Keratinocyte (primary cell): ENCODE measurements at regions not wholly inside any gene's neighbourhood (a gene's known extent, or its start where the extent isn't known, plus 50 kb on each side); places are given as distances from the start of the nearest gene placed in this dataset.
A peak's percentile ranks its signal among the peaks of the same experiment; 100 is the strongest.

ENCODE experiments used
- DNase-seq: peaks from one replicate; pipeline ENCODE4 v3.0.0-alpha.2; 2011; ENCODE audit warnings: low read depth, missing footprints, low spot score
- FAIRE-seq: peaks from 2 replicates; lab custom pipeline; 2011; peaks lifted over from hg19 to GRCh38; lab: Jason Lieb, UNC
- H2AFZ ChIP-seq: 2 replicates; pipeline ENCODE4 v1.6.0; 2012; ENCODE audit warnings: low read length, control low read depth, inconsistent platforms; ENCODE audit not compliant: control insufficient read depth
- H3K27ac ChIP-seq: 2 replicates; pipeline ENCODE4 v1.5.1; 2011; ENCODE audit warnings: low read length; ENCODE audit not compliant: control insufficient read depth, insufficient read depth
- H3K27me3 ChIP-seq: 3 replicates; pipeline ENCODE4 v1.6.0; 2011; ENCODE audit warnings: low read length; ENCODE audit not compliant: control insufficient read depth, insufficient read depth; ENCODE audit errors: extremely low read depth
- H3K36me3 ChIP-seq, 2 experiments: 2 replicates in 1 of 2; 3 replicates in 1 of 2; pipeline ENCODE4 v1.5.1; 2011; ENCODE audit warnings: low read length in 2 of 2, mild to moderate bottlenecking in 1 of 2; ENCODE audit not compliant: control insufficient read depth in 2 of 2, insufficient read depth in 2 of 2; ENCODE audit errors: extremely low read depth in 1 of 2
- H3K4me1 ChIP-seq: 3 replicates; pipeline ENCODE4 v1.5.1; 2011; ENCODE audit warnings: low read length; ENCODE audit not compliant: control insufficient read depth, insufficient read depth; ENCODE audit errors: extremely low read depth
- H3K4me2 ChIP-seq: 3 replicates; pipeline ENCODE4 v1.6.0; 2011; ENCODE audit warnings: low read depth, low read length; ENCODE audit not compliant: control insufficient read depth, insufficient read depth; ENCODE audit errors: extremely low read depth
- H3K4me3 ChIP-seq, 3 experiments: fragments of 200-600 bp in 1 of 3; sonication (generic) in 1 of 3; 2 replicates in 2 of 3; 3 replicates in 1 of 3; pipeline ENCODE4 v1.5.1; 2011 to 2016; ENCODE audit warnings: low read length in 3 of 3, mild to moderate bottlenecking in 3 of 3, control low read depth in 2 of 3, inconsistent platforms in 1 of 3, low read depth in 1 of 3, mixed read lengths in 1 of 3, mixed run types in 1 of 3, moderate library complexity in 1 of 3; ENCODE audit not compliant: control insufficient read depth in 2 of 3, insufficient read depth in 2 of 3; ENCODE audit errors: extremely low read depth in 1 of 3
- H3K79me2 ChIP-seq: 2 replicates; pipeline ENCODE4 v1.6.0; 2012; ENCODE audit warnings: low read length; ENCODE audit not compliant: control insufficient read depth, insufficient read depth
- H3K9ac ChIP-seq: 3 replicates; pipeline ENCODE4 v1.6.0; 2011; ENCODE audit warnings: low read length; ENCODE audit not compliant: control insufficient read depth, insufficient read depth; ENCODE audit errors: extremely low read depth
- H3K9me1 ChIP-seq: 3 replicates; pipeline ENCODE4 v1.6.0; 2011; ENCODE audit warnings: low read length; ENCODE audit not compliant: control insufficient read depth, insufficient read depth; ENCODE audit errors: extremely low read depth
- H3K9me3 ChIP-seq: 2 replicates; pipeline ENCODE4 v1.5.1; 2012; ENCODE audit warnings: low read depth, low read length; ENCODE audit not compliant: control insufficient read depth
- H4K20me1 ChIP-seq: 3 replicates; pipeline ENCODE4 v1.6.0; 2011; ENCODE audit warnings: low read length; ENCODE audit not compliant: control insufficient read depth, insufficient read depth; ENCODE audit errors: extremely low read depth
- CTCF ChIP-seq, 3 experiments: IDR thresholded peaks in 1 of 3; conservative IDR thresholded peaks in 1 of 3; optimal IDR thresholded peaks in 1 of 3; 2 replicates in 2 of 3; 3 replicates in 1 of 3; pipeline versions ENCODE3 to v1.5.1; 2011; ENCODE audit warnings: low read length in 3 of 3, mild to moderate bottlenecking in 3 of 3, moderate library complexity in 2 of 3, control low read depth in 1 of 3, inconsistent platforms in 1 of 3; ENCODE audit not compliant: insufficient read depth in 2 of 3; ENCODE audit errors: extremely low read depth in 1 of 3
- EZH2 ChIP-seq: IDR thresholded peaks from one replicate; pipeline ENCODE4 v1.6.1; 2012; ENCODE audit warnings: inconsistent platforms, mild to moderate bottlenecking, low read length, moderate library complexity
- dilution Hi-C: fragments of 300-500 bp; cut with MboI; formaldehyde crosslinking; loops from one replicate; pipeline ENCODE4 v1.7.0; 2020; ENCODE audit warnings: low sequenced_read_pairs; ENCODE audit not compliant: extremely low pct_ligation_motif_present

DNA sequence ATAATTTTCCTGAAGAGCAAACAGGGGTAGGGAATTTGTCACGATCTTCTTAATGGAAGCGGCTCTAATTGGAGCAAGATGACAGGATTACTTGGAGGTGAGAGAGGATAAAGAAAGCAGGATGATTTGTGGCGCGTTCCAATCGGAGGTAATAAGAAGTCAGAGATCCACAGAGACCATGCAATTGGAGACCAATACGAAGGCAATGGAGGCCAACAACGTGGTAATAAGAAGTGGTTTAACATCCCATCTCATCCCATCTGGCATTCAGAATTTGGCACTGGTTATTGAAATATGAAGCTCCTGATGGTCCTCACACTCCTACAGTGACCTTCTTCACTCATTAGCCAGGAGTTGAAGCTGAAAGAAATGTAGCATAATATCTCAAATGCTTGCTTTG is 130.6 kb downstream of the DLEU7 start:
- TF ChIP-seq EZH2 (no peak), CTCF (optimal IDR thresholded peaks at IDR 0.05 in 1 of 3, IDR thresholded peaks at IDR 0.05 in 1 of 3, conservative IDR thresholded peaks at IDR 0.05 in 1 of 3; ENCODE audit: extremely low read depth in 1 of 3, insufficient read depth in 2 of 3, low read length in 3 of 3) (no peak)
- H2AFZ ChIP-seq = no peak overlapping the region
- H3K36me3 ChIP-seq = no peaks in the 10 kb centered on the region
- no peaks in the 10 kb centered on the region for H4K20me1 ChIP-seq
- H3K27ac ChIP-seq = no peak overlapping the region
- dilution Hi-C loops = no loop called here
- FAIRE-seq (no peak), DNase-seq (no peak)
- no peak overlapping the region for H3K9ac ChIP-seq
- H3K4me2 ChIP-seq = no peak overlapping the region
- no peaks in the 10 kb centered on the region for H3K27me3 ChIP-seq
- H3K4me3 ChIP-seq = no peak overlapping the region
- H3K4me1 ChIP-seq = peaks cover 8% of the 10 kb centered on the region
- H3K9me1 ChIP-seq = no peaks in the 10 kb centered on the region
- H3K79me2 ChIP-seq = no peaks in the 10 kb centered on the region
- H3K9me3 ChIP-seq = no peaks in the 10 kb centered on the region

DNA sequence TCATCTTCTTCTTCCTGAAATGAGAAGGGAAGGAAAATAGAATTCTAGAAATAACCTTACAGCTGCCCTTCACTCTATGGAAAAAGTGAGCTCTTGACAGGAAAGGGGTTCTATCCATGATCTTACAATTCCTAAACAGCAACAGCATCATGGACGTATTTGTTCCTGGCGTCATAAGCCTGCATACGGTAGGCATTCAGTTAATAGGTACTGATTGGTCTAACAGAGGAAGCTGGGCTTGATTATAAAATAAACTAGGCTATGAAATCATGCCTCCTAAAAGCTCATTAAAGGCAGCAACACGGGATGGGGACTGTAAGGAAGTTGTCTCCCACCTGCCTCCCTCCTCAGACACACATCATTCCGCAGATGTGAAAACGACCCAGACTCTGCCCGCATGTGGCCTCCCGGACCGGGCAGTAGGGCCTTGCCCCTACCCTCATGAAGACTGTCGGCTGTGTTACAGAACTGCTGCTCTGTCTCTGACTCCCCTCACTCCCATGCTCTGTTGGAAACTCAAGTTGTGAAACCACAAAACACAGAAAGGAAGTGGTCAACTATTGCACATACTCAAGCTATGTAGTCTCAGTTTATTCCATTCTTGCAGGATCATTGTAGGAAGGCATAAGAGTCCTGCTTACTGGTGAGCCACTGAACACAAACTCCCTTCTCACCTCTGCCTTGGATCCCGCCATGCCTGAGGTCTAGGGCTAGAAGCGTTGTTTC is 129.8 kb downstream of the DLEU7 start:
- no peaks in the 10 kb centered on the region for H3K27me3 ChIP-seq
- no peaks in the 10 kb centered on the region for H4K20me1 ChIP-seq
- H3K4me1 ChIP-seq = peaks cover 8% of the 10 kb centered on the region
- DNase-seq = no peak
- no peak for TF ChIP-seq EZH2
- H3K36me3 ChIP-seq = no peaks in the 10 kb centered on the region
- no peak overlapping the region for H3K9ac ChIP-seq
- dilution Hi-C loops = no loop called here
- no peaks in the 10 kb centered on the region for H3K9me3 ChIP-seq
- H3K79me2 ChIP-seq = no peaks in the 10 kb centered on the region
- no peaks in the 10 kb centered on the region for H3K9me1 ChIP-seq
- H3K4me2 ChIP-seq = no peak overlapping the region
- H2AFZ ChIP-seq = no peak overlapping the region
- H3K27ac ChIP-seq = no peak overlapping the region
- H3K4me3 ChIP-seq = no peak overlapping the region
- peak; percentile 94 for FAIRE-seq

- H3K9me3 ChIP-seq = no peaks in the 10 kb centered on the region
- no peak for TF ChIP-seq CTCF (optimal IDR thresholded peaks at IDR 0.05 in 1 of 3, IDR thresholded peaks at IDR 0.05 in 1 of 3, conservative IDR thresholded peaks at IDR 0.05 in 1 of 3; ENCODE audit: extremely low read depth in 1 of 3, insufficient read depth in 2 of 3, low read length in 3 of 3)
- TF ChIP-seq EZH2 = no peak
- no peaks in the 10 kb centered on the region for H4K20me1 ChIP-seq
- H3K9ac ChIP-seq = no peak overlapping the region
- no peaks in the 10 kb centered on the region for H3K27me3 ChIP-seq
- H3K4me1 ChIP-seq = peaks cover 8% of the 10 kb centered on the region
- no peak overlapping the region for H2AFZ ChIP-seq
- H3K9me1 ChIP-seq = no peaks in the 10 kb centered on the region
- no peaks in the 10 kb centered on the region for H3K79me2 ChIP-seq
- dilution Hi-C loops = no loop called here
- DNase-seq (no peak), FAIRE-seq (no peak)
- H3K36me3 ChIP-seq = no peaks in the 10 kb centered on the region
- no peak overlapping the region for H3K4me2 ChIP-seq
- H3K4me3 ChIP-seq = no peak overlapping the region
- no peak overlapping the region for H3K27ac ChIP-seq
These were observed 128.6 kb downstream of the DLEU7 start for GRCh38 chr13:50714891-50715290.
